Liver (tissue), 3 donors: ENCODE measurements at regions not wholly inside any gene's neighbourhood (a gene's known extent, or its start where the extent isn't known, plus 50 kb on each side); places are given as distances from the start of the nearest gene placed in this dataset.

Source experiments
- EGR1 ChIP-seq, 2 donors: IDR thresholded peaks; 2 replicates each; pipeline ENCODE4 v1.6.1; 2016 to 2018; ENCODE audit warnings: antibody characterized with exemption in 2 of 2, low read depth in 2 of 2
- JUND ChIP-seq, 2 donors: IDR thresholded peaks; 2 replicates each; pipeline ENCODE4 v1.6.1; 2016; ENCODE audit warnings: antibody characterized with exemption in 2 of 2
- RAD21 ChIP-seq, 2 donors: IDR thresholded peaks; 2 replicates each; pipeline ENCODE4 v1.6.1; 2016; ENCODE audit warnings: antibody characterized with exemption in 2 of 2, mild to moderate bottlenecking in 2 of 2
- TF ChIP-seq, protein P1 (sequence below): fragments of 150-350 bp; IDR thresholded peaks from 2 replicates; pipeline ENCODE4 v1.5.1; 2017; ENCODE audit warnings: improper control_type of control experiment, low read depth, low read length; ENCODE audit not compliant: missing input control
- donor health status: healthy.
- donor health status: healthy.

DNA sequence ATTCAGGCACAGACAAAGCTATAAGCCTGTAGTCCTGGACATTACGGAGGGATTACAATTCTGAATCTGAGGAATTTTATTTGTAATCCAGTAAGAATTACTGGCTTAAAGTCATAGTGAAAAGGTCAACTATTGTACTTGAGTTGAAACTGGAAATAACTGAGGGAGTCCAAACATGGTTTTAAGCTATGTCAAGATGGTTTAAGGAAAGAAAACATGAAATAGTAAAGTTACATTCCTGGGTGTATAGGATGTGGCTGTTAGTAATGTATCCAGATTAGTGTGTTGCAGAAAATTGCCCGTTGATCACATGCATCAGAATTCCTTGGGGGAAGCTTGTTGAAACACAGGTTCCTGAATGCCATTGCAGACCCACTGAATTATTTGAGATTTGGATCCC lies 124.8 kb upstream of the GORAB start:
- no peak for TF ChIP-seq JUND (IDR thresholded peaks at IDR 0.05)
- TF ChIP-seq, protein P1, sequence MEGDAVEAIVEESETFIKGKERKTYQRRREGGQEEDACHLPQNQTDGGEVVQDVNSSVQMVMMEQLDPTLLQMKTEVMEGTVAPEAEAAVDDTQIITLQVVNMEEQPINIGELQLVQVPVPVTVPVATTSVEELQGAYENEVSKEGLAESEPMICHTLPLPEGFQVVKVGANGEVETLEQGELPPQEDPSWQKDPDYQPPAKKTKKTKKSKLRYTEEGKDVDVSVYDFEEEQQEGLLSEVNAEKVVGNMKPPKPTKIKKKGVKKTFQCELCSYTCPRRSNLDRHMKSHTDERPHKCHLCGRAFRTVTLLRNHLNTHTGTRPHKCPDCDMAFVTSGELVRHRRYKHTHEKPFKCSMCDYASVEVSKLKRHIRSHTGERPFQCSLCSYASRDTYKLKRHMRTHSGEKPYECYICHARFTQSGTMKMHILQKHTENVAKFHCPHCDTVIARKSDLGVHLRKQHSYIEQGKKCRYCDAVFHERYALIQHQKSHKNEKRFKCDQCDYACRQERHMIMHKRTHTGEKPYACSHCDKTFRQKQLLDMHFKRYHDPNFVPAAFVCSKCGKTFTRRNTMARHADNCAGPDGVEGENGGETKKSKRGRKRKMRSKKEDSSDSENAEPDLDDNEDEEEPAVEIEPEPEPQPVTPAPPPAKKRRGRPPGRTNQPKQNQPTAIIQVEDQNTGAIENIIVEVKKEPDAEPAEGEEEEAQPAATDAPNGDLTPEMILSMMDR: no peak
- TF ChIP-seq RAD21 (IDR thresholded peaks at IDR 0.05): no peak
- TF ChIP-seq EGR1 (IDR thresholded peaks at IDR 0.05; ENCODE audit: low read depth in 2 of 2): no peak
